DOHH2 (cell line): ENCODE measurements at regions not wholly inside any gene's neighbourhood (a gene's known extent, or its start where the extent isn't known, plus 50 kb on each side); places are given as distances from the start of the nearest gene placed in this dataset.

Source experiments
- CTCF ChIP-seq: fragments of 200-600 bp; sonication (generic); IDR thresholded peaks from one replicate; pipeline ENCODE4 v1.5.1; 2014; ENCODE audit warnings: antibody characterized with exemption, mild to moderate bottlenecking, low read depth, low read length; ENCODE audit not compliant: poor library complexity, severe bottlenecking
- EZH2phosphoT487 ChIP-seq: fragments of 200-600 bp; sonication (generic); IDR thresholded peaks from 2 replicates; pipeline ENCODE4 v1.6.1; 2017; ENCODE audit warnings: borderline replicate concordance, mild to moderate bottlenecking, antibody characterized with exemption, low read length, moderate library complexity, mixed read lengths

DNA sequence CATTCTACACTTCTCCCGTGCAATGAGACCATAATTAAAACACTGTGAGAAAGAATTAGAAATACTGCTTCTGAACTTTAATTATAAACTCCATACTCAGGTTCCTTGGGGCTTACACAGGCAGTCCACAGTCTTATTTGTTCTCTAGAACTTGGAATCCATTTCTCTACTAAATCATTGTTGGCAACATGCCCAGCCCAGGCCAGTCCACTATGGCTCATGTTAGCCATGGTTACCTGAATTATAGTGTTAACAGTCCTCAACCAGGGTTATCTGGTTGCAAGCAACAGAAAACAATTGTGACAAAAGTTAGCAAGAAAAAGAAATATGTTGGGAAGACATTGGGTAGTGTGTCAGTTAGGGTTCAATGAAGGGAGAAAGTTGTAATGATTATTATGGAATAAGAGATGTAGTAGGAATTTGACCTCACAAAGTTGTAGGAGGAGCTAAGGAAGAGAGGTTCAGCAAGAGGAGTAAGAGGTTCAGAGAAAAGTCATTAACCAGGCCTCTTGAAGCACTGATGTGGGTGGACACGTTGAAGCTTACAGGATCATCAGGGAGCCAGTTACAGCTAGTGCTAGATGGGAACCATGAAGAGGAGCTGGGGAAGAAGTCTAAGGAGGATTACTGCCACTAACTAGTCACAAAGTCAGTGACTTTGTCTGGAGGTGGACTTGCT, 120.2 kb upstream of the ADRA1D start:
- TF ChIP-seq CTCF (no peak), EZH2phosphoT487 (no peak)
